CD1c-positive myeloid dendritic cell (primary cell): ENCODE measurements at regions not wholly inside any gene's neighbourhood (a gene's known extent, or its start where the extent isn't known, plus 50 kb on each side); places are given as distances from the start of the nearest gene placed in this dataset.
A peak's percentile ranks its signal among the peaks of the same experiment; 100 is the strongest.

Source experiments
- DNase-seq: peaks from one replicate; pipeline ENCODE4 v3.0.0-alpha.2; 2016; ENCODE audit errors: extremely low spot score

GRCh38 chr17:77321649-77322513 is 181.1 kb downstream of the SEC14L1 start:
- peak; percentile 25 for DNase-seq

- peak; percentile 76 for DNase-seq
Measured at GRCh38 chr17:77322514-77323412, 182.0 kb downstream of the SEC14L1 start.

- DNase-seq, result no peak
Measured at GRCh38 chr17:77323413-77324171, 182.8 kb downstream of the SEC14L1 start.

- DNase-seq, result no peak
Measured at GRCh38 chr17:77324227-77324626, 183.5 kb downstream of the SEC14L1 start.

GRCh38 chr17:77325577-77326075 is 184.9 kb downstream of the SEC14L1 start:
- peak; percentile 63 for DNase-seq

GRCh38 chr17:77326076-77326591 is 185.4 kb downstream of the SEC14L1 start:
- DNase-seq, result no peak

GRCh38 chr17:77326636-77327035 is 185.9 kb downstream of the SEC14L1 start:
- no peak for DNase-seq

- no peak for DNase-seq
Measured at GRCh38 chr17:77327181-77327565, 186.4 kb downstream of the SEC14L1 start.

- DNase-seq, result no peak
Measured at GRCh38 chr17:77327566-77328464, 187.0 kb downstream of the SEC14L1 start.

GRCh38 chr17:77328823-77329740 is 188.3 kb downstream of the SEC14L1 start:
- no peak for DNase-seq

GRCh38 chr17:77329741-77330531 is 189.2 kb downstream of the SEC14L1 start:
- no peak for DNase-seq

GRCh38 chr17:77330602-77331081 is 189.9 kb downstream of the SEC14L1 start:
- DNase-seq, result no peak

- peak; percentile 97 for DNase-seq
Measured at GRCh38 chr17:77331301-77331864, 190.6 kb downstream of the SEC14L1 start.

- DNase-seq, result peak; percentile 16
Measured at GRCh38 chr17:77332034-77332971, 191.5 kb downstream of the SEC14L1 start.

GRCh38 chr17:77332981-77333685 is 192.4 kb downstream of the SEC14L1 start:
- DNase-seq, result peak; percentile 74

- no peak for DNase-seq
Measured at GRCh38 chr17:77337150-77337549, 196.4 kb downstream of the SEC14L1 start.
